ENCODE measurements at regions not wholly inside any gene's neighbourhood (a gene's known extent, or its start where the extent isn't known, plus 50 kb on each side); places are given as distances from the start of the nearest gene placed in this dataset.
"Not testable (repeated sequence)": the region's sequence is repeated elsewhere in the genome, so short reads cannot be mapped to it uniquely, and the experiment has no call there.

- H3K36me3 ChIP-seq (ENCODE audit: control insufficient read depth, insufficient read depth, low read length) = no peaks in the 10 kb centered on the region
- no peaks in the 10 kb centered on the region for H3K4me1 ChIP-seq (ENCODE audit: control insufficient read depth, extremely low read depth, insufficient read depth, low read length)
- no peaks in the 10 kb centered on the region for H3K9me3 ChIP-seq (ENCODE audit: control insufficient read depth, insufficient read depth, low read depth, low read length)
- TF ChIP-seq EZH2 (IDR thresholded peaks at IDR 0.05; ENCODE audit: low read length, missing control alignments) = no peak
- no peak for TF ChIP-seq CTCF (conservative IDR thresholded peaks at IDR 0.05 in 1 of 2, IDR thresholded peaks at IDR 0.05 in 1 of 2; ENCODE audit: low read depth in 1 of 2, low read length in 2 of 2)
- no peaks in the 10 kb centered on the region for H3K27me3 ChIP-seq (ENCODE audit: control insufficient read depth, insufficient read depth, low read length)
- H3K4me3 ChIP-seq (replicated peaks in 1 of 4; ENCODE audit: control extremely low read depth in 1 of 4, insufficient read depth in 1 of 4, low read depth in 3 of 4, low read length in 4 of 4) = no peak overlapping the region
- no peak for DNase-seq (ENCODE audit: low read depth in 2 of 2)
- H3K79me2 ChIP-seq (ENCODE audit: control insufficient read depth, insufficient read depth, low read length) = no peaks in the 10 kb centered on the region
- H2AFZ ChIP-seq (ENCODE audit: low read length) = peak overlapping the region; percentile 9
- H4K20me1 ChIP-seq (ENCODE audit: control insufficient read depth, extremely low read depth, insufficient read depth, low read length) = no peaks in the 10 kb centered on the region
- H3K4me2 ChIP-seq (ENCODE audit: extremely low read depth, insufficient read depth, low read length) = no peak overlapping the region
- H3K27ac ChIP-seq (ENCODE audit: insufficient read depth, low read length) = no peak overlapping the region
- no peak overlapping the region for H3K9ac ChIP-seq (ENCODE audit: insufficient read depth, low read length)
Measured at GRCh38 chr21:33993286-33994231, 78.0 kb upstream of the ATP5PO start.

DNA sequence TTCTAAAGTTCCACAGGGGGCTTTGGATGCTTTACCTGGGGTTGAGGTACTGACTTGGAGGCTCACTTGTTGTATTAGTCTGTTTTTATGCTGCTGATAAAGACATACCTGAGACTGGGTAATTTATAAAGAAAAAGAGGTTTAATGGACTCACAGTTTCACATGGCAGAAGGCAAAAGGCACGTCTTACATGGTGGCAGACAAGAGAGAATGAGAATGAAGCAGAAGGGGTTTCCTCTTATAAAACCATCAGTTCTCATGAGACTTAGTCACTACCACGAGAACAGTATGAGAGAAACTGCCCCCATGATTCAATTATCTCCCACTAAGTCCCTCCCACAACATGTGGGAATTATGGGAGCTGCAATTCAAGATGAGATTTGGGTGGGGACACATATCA, 76.8 kb upstream of the ATP5PO start:
- H3K36me3 ChIP-seq (ENCODE audit: control insufficient read depth, insufficient read depth, low read length); H3K27me3 ChIP-seq (ENCODE audit: control insufficient read depth, insufficient read depth, low read length); H2AFZ ChIP-seq (ENCODE audit: low read length); H4K20me1 ChIP-seq (ENCODE audit: control insufficient read depth, extremely low read depth, insufficient read depth, low read length); H3K9ac ChIP-seq (ENCODE audit: insufficient read depth, low read length); H3K4me1 ChIP-seq (ENCODE audit: control insufficient read depth, extremely low read depth, insufficient read depth, low read length); H3K4me3 ChIP-seq (replicated peaks in 1 of 4; ENCODE audit: control extremely low read depth in 1 of 4, insufficient read depth in 1 of 4, low read depth in 3 of 4, low read length in 4 of 4); H3K79me2 ChIP-seq (ENCODE audit: control insufficient read depth, insufficient read depth, low read length); H3K4me2 ChIP-seq (ENCODE audit: extremely low read depth, insufficient read depth, low read length); H3K27ac ChIP-seq (ENCODE audit: insufficient read depth, low read length); H3K9me3 ChIP-seq (ENCODE audit: control insufficient read depth, insufficient read depth, low read depth, low read length); DNase-seq (ENCODE audit: low read depth in 2 of 2): not testable (repeated sequence)

- no peak overlapping the region for H3K27ac ChIP-seq (ENCODE audit: insufficient read depth, low read length)
- H3K27me3 ChIP-seq (ENCODE audit: control insufficient read depth, insufficient read depth, low read length) = no peaks in the 10 kb centered on the region
- H3K4me2 ChIP-seq (ENCODE audit: extremely low read depth, insufficient read depth, low read length) = no peak overlapping the region
- DNase-seq (ENCODE audit: low read depth in 2 of 2) = peak in 1 of 2 donors; percentile 35
- no peaks in the 10 kb centered on the region for H3K79me2 ChIP-seq (ENCODE audit: control insufficient read depth, insufficient read depth, low read length)
- no peaks in the 10 kb centered on the region for H3K9me3 ChIP-seq (ENCODE audit: control insufficient read depth, insufficient read depth, low read depth, low read length)
- H4K20me1 ChIP-seq (ENCODE audit: control insufficient read depth, extremely low read depth, insufficient read depth, low read length) = no peaks in the 10 kb centered on the region
- no peaks in the 10 kb centered on the region for H3K4me1 ChIP-seq (ENCODE audit: control insufficient read depth, extremely low read depth, insufficient read depth, low read length)
- no peaks in the 10 kb centered on the region for H3K36me3 ChIP-seq (ENCODE audit: control insufficient read depth, insufficient read depth, low read length)
- no peak overlapping the region for H3K4me3 ChIP-seq (replicated peaks in 1 of 4; ENCODE audit: control extremely low read depth in 1 of 4, insufficient read depth in 1 of 4, low read depth in 3 of 4, low read length in 4 of 4)
- no peak for TF ChIP-seq CTCF (conservative IDR thresholded peaks at IDR 0.05 in 1 of 2, IDR thresholded peaks at IDR 0.05 in 1 of 2; ENCODE audit: low read depth in 1 of 2, low read length in 2 of 2)
- no peak for TF ChIP-seq EZH2 (IDR thresholded peaks at IDR 0.05; ENCODE audit: low read length, missing control alignments)
- H2AFZ ChIP-seq (ENCODE audit: low read length) = no peak overlapping the region
- no peak overlapping the region for H3K9ac ChIP-seq (ENCODE audit: insufficient read depth, low read length)
Measured at GRCh38 chr21:33991133-33991532, 75.5 kb upstream of the ATP5PO start.

All from fibroblast of lung (primary cell).